ENCODE measurements at regions not wholly inside any gene's neighbourhood (a gene's known extent, or its start where the extent isn't known, plus 50 kb on each side); places are given as distances from the start of the nearest gene placed in this dataset.

DNA sequence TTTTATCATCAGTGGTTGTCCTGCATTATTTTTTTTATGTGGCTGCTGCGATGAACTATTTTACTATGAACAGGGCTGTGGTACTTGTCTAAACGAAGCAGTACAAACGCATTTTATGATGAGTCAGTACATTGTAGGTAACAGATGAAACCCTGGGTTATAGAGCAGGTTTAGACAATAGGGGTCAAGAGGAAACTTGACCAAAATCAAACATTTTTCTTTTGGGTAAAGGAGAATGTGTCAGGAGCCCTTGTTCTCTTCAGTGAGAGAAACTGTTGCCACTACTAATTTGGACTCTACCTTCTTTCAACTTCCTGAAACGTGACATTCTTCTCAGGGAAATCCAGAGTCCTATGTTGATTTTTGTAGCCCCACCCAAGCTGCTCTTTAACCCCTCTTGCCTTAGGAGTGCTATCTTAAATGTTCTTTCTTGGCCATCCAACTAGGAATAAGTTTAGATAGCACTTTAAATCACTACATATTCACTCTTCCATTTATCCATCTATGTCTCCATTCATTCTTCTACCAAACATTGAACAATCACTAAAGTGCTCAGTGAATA lies 415.8 kb upstream of the NR3C2 start:
- Histone ChIP-seq H3K9ac (ENCODE audit: low read depth, low read length) (no peak overlapping the region), H3K27me3 (ENCODE audit: insufficient read depth, low read length) (no peaks in the 10 kb centered on the region), H3K27ac (ENCODE audit: low read depth, low read length) (no peak overlapping the region), H3K4me1 (ENCODE audit: insufficient read depth, low read length) (peaks cover 2% of the 10 kb centered on the region; the same call in 1 of the 2 replicates), H3K9me3 (ENCODE audit: insufficient read depth, low read depth, low read length) (peaks cover 6% of the 10 kb centered on the region), H3K36me3 (ENCODE audit: insufficient read depth, low read length) (no peaks in the 10 kb centered on the region), H3K4me3 (ENCODE audit: low read length) (no peak overlapping the region)
- 92% methylated on average over 4 of the region's 4 CpGs for WGBS

GRCh38 chr4:148857239-148857972 lies 415.2 kb upstream of the NR3C2 start:
- Histone ChIP-seq H3K27ac (ENCODE audit: low read depth, low read length) (no peak overlapping the region), H3K9ac (ENCODE audit: low read depth, low read length) (no peak overlapping the region), H3K9me3 (ENCODE audit: insufficient read depth, low read depth, low read length) (peaks cover 6% of the 10 kb centered on the region), H3K4me1 (ENCODE audit: insufficient read depth, low read length) (peaks cover 2% of the 10 kb centered on the region; the same call in 1 of the 2 replicates), H3K27me3 (ENCODE audit: insufficient read depth, low read length) (no peaks in the 10 kb centered on the region), H3K36me3 (ENCODE audit: insufficient read depth, low read length) (no peaks in the 10 kb centered on the region), H3K4me3 (ENCODE audit: low read length) (no peak overlapping the region)
- WGBS, result 96% methylated on average over 4 of the region's 4 CpGs

- Histone ChIP-seq H3K9me3 (ENCODE audit: insufficient read depth, low read depth, low read length) (peaks cover 6% of the 10 kb centered on the region), H3K9ac (ENCODE audit: low read depth, low read length) (no peak overlapping the region)
Observed at GRCh38 chr4:148854203-148854602, 412.0 kb upstream of the NR3C2 start.

DNA sequence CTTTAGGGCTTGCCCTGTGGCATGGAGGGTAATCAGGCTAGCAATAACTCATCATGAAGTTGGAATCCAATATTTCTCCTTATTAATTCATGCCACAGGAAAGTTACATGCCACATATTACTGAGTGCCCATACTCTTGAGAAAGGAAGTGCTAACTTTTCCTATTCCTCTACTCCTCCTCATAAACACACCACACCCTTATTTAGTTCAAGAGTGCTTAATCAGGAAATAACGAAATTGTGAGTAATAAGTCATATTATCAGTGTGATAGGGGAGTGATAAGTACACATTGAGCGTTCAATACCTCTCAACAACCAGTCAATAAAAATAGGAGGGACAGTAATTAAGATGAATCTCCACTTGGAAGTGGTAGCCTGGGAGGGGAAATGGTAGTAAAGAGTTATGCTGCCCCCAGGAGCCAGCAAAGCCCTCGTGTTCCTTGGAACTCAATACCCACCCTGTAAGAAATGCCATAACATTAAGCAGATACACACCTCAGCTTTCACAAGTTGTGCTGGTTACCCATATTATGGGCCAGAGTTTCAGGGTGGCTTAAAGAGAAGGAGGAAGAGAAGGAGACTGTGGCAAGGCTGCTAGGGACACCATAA lies 410.0 kb upstream of the NR3C2 start:
- Histone ChIP-seq H3K36me3 (ENCODE audit: insufficient read depth, low read length) (no peaks in the 10 kb centered on the region), H3K9me3 (ENCODE audit: insufficient read depth, low read depth, low read length) (peaks cover 6% of the 10 kb centered on the region), H3K4me1 (ENCODE audit: insufficient read depth, low read length) (peaks cover 2% of the 10 kb centered on the region; the same call in 1 of the 2 replicates), H3K4me3 (ENCODE audit: low read length) (no peak overlapping the region), H3K27ac (ENCODE audit: low read depth, low read length) (no peak overlapping the region), H3K27me3 (ENCODE audit: insufficient read depth, low read length) (no peaks in the 10 kb centered on the region), H3K9ac (ENCODE audit: low read depth, low read length) (no peak overlapping the region)
- 57% methylated on average over 1 of the region's 3 CpGs for WGBS

More at GRCh38 chr4:148854203-148854602, 412.0 kb upstream of the NR3C2 start:
- peaks cover 2% of the 10 kb centered on the region; the same call in 1 of the 2 replicates for H3K4me1 ChIP-seq (ENCODE audit: insufficient read depth, low read length)
- H3K4me3 ChIP-seq (ENCODE audit: low read length), result no peak overlapping the region
- no peaks in the 10 kb centered on the region for H3K27me3 ChIP-seq (ENCODE audit: insufficient read depth, low read length)
- no peak overlapping the region for H3K27ac ChIP-seq (ENCODE audit: low read depth, low read length)
- H3K36me3 ChIP-seq (ENCODE audit: insufficient read depth, low read length), result no peaks in the 10 kb centered on the region

- H3K27ac ChIP-seq (ENCODE audit: low read depth, low read length), result no peak overlapping the region
- no peak overlapping the region for H3K4me3 ChIP-seq (ENCODE audit: low read length)
- no peaks in the 10 kb centered on the region for H3K27me3 ChIP-seq (ENCODE audit: insufficient read depth, low read length)
- H3K4me1 ChIP-seq (ENCODE audit: insufficient read depth, low read length), result peaks cover 2% of the 10 kb centered on the region; the same call in 1 of the 2 replicates
- H3K9me3 ChIP-seq (ENCODE audit: insufficient read depth, low read depth, low read length), result no peaks in the 10 kb centered on the region
- 83% methylated on average over 2 of the region's 2 CpGs for WGBS
- no peaks in the 10 kb centered on the region for H3K36me3 ChIP-seq (ENCODE audit: insufficient read depth, low read length)
- H3K9ac ChIP-seq (ENCODE audit: low read depth, low read length), result no peak overlapping the region
Observed at GRCh38 chr4:148850257-148850995, 408.2 kb upstream of the NR3C2 start.

- Histone ChIP-seq H3K9ac (ENCODE audit: low read depth, low read length) (no peak overlapping the region), H3K4me1 (ENCODE audit: insufficient read depth, low read length) (peaks cover 2% of the 10 kb centered on the region; the same call in 1 of the 2 replicates), H3K9me3 (ENCODE audit: insufficient read depth, low read depth, low read length) (no peaks in the 10 kb centered on the region), H3K27me3 (ENCODE audit: insufficient read depth, low read length) (no peaks in the 10 kb centered on the region), H3K4me3 (ENCODE audit: low read length) (no peak overlapping the region), H3K36me3 (ENCODE audit: insufficient read depth, low read length) (no peaks in the 10 kb centered on the region), H3K27ac (ENCODE audit: low read depth, low read length) (no peak overlapping the region)
- 100% methylated on average over 2 of the region's 2 CpGs for WGBS
Observed at GRCh38 chr4:148849581-148849980, 407.4 kb upstream of the NR3C2 start.

DNA sequence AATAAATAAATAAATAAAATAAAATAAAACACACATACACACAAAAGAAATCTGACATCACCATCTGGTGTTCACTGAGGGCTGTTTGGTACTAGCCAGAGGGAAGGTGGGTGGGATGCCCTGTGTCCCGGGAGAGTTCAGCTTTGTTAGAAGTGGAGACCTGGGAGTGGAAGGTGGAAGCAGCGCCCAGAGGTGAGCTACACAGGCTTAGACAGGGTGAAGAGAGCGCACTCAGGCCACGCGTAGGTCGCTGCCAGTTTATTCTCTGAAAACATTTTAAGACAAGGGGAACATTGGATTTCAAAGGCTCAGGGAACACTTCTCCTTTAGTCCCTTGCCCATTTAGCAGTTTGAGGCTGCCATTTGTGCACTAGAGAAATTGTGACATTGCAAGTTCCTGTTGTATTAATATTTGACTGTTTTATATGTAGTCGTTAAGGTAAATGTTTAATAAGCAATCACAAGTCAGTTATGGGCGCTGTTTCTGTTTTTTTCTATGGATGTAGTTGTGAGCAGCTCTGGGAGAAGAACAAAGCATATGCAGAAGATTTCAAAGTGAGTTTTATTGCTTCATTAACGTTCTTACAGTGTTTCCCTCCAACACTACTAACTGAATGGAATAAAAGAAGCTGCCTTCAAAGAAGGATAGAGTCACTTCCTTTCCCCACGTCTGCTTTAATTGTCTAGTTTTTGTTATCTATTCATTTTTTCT lies 405.5 kb upstream of the NR3C2 start:
- Histone ChIP-seq H3K36me3 (ENCODE audit: insufficient read depth, low read length) (no peaks in the 10 kb centered on the region), H3K27me3 (ENCODE audit: insufficient read depth, low read length) (no peaks in the 10 kb centered on the region), H3K4me3 (ENCODE audit: low read length) (no peak overlapping the region), H3K27ac (ENCODE audit: low read depth, low read length) (no peak overlapping the region), H3K9me3 (ENCODE audit: insufficient read depth, low read depth, low read length) (no peaks in the 10 kb centered on the region), H3K9ac (ENCODE audit: low read depth, low read length) (no peak overlapping the region), H3K4me1 (ENCODE audit: insufficient read depth, low read length) (peaks cover under 1% of the 10 kb centered on the region; the same call in 1 of the 2 replicates)
- WGBS, result 88% methylated on average over 9 of the region's 10 CpGs

- H3K9ac ChIP-seq (ENCODE audit: low read depth, low read length), result no peak overlapping the region
- H3K27ac ChIP-seq (ENCODE audit: low read depth, low read length), result no peak overlapping the region
- no peak overlapping the region for H3K4me3 ChIP-seq (ENCODE audit: low read length)
- WGBS, result 87% methylated on average over 1 of the region's 1 CpG
- H3K36me3 ChIP-seq (ENCODE audit: insufficient read depth, low read length), result no peaks in the 10 kb centered on the region
- no peaks in the 10 kb centered on the region for H3K9me3 ChIP-seq (ENCODE audit: insufficient read depth, low read depth, low read length)
- H3K27me3 ChIP-seq (ENCODE audit: insufficient read depth, low read length), result no peaks in the 10 kb centered on the region
- H3K4me1 ChIP-seq (ENCODE audit: insufficient read depth, low read length), result peaks cover 4% of the 10 kb centered on the region; the same call in 1 of the 2 replicates
Observed at GRCh38 chr4:148845609-148846008, 403.4 kb upstream of the NR3C2 start.

DNA sequence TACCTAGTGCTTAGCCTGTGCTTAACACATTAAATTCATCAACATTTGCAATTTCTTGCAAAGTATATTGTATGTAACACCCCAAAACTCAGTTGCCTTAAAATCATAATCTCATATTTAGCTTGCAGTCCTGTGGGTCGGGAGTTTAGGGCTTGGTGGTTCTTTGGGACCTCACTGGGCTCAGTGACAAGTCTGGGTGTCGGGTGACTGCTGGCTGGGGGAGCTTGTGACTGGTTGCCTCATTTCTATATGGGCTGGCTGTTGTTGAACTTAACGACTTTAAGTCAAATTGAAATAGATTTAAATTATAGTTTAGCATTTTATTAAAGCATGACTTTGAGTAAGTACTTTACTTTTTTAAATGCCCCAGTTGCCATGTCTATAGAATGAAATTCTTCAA lies 401.4 kb upstream of the NR3C2 start:
- Histone ChIP-seq H3K4me3 (ENCODE audit: low read length) (no peak overlapping the region), H3K9ac (ENCODE audit: low read depth, low read length) (no peak overlapping the region), H3K27me3 (ENCODE audit: insufficient read depth, low read length) (no peaks in the 10 kb centered on the region), H3K9me3 (ENCODE audit: insufficient read depth, low read depth, low read length) (no peaks in the 10 kb centered on the region), H3K36me3 (ENCODE audit: insufficient read depth, low read length) (no peaks in the 10 kb centered on the region), H3K27ac (ENCODE audit: low read depth, low read length) (no peak overlapping the region), H3K4me1 (ENCODE audit: insufficient read depth, low read length) (peaks cover 4% of the 10 kb centered on the region; the same call in 1 of the 2 replicates)
- 91% methylated on average over 2 of the region's 3 CpGs for WGBS

DNA sequence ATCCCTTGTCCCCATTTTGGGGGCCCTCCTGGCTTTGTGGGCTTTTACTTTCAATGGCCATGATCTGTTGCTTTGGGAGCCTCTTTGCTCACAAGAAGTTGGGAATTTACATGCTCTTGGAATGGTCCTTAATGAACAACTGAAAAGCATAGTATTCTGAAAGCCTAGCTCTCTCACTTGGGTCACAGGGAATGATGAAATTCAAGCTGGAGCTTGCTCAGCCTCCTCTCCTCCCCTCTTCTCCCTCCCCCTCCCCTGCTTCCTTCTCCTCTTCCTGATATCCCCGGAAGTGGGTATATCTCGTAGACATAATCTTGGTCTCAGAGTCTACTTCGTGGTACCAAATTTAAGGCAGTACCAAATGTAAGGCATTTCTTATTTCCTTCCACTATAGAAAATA lies 400.6 kb upstream of the NR3C2 start:
- Histone ChIP-seq H3K27me3 (ENCODE audit: insufficient read depth, low read length) (no peaks in the 10 kb centered on the region), H3K36me3 (ENCODE audit: insufficient read depth, low read length) (no peaks in the 10 kb centered on the region), H3K9me3 (ENCODE audit: insufficient read depth, low read depth, low read length) (no peaks in the 10 kb centered on the region), H3K4me1 (ENCODE audit: insufficient read depth, low read length) (peaks cover 4% of the 10 kb centered on the region; the same call in 1 of the 2 replicates), H3K9ac (ENCODE audit: low read depth, low read length) (no peak overlapping the region), H3K4me3 (ENCODE audit: low read length) (no peak overlapping the region), H3K27ac (ENCODE audit: low read depth, low read length) (peak overlapping the region; percentile 52; the same call in 1 of the 2 replicates)
- 99% methylated on average over 3 of the region's 3 CpGs for WGBS
